Hepatocyte (in vitro differentiated cells): ENCODE measurements at regions not wholly inside any gene's neighbourhood (a gene's known extent, or its start where the extent isn't known, plus 50 kb on each side); places are given as distances from the start of the nearest gene placed in this dataset.
"Not testable (repeated sequence)": the region's sequence is repeated elsewhere in the genome, so short reads cannot be mapped to it uniquely, and the experiment has no call there.

ENCODE experiments used
- DNase-seq: peaks from one replicate; pipeline ENCODE4 v3.0.0-alpha.2; 2016; ENCODE audit warnings: low spot score
- H2AFZ ChIP-seq: fragments of 200-600 bp; sonication (generic); 2 replicates; pipeline ENCODE4 v1.6.0; 2016; ENCODE audit warnings: antibody characterized with exemption, mild to moderate bottlenecking
- H3K27ac ChIP-seq: fragments of 200-600 bp; sonication (generic); 2 replicates; pipeline ENCODE4 v1.5.1; 2016; ENCODE audit warnings: mild to moderate bottlenecking
- H3K27me3 ChIP-seq: fragments of 200-600 bp; sonication (generic); 2 replicates; pipeline ENCODE4 v1.6.1; 2016
- H3K36me3 ChIP-seq: fragments of 200-600 bp; sonication (generic); replicated peaks from 2 replicates; pipeline ENCODE4 v1.5.1; 2016; ENCODE audit warnings: low read depth; ENCODE audit not compliant: insufficient read depth
- H3K4me1 ChIP-seq: fragments of 200-600 bp; sonication (generic); 2 replicates; pipeline ENCODE4 v1.5.1; 2016; ENCODE audit warnings: mild to moderate bottlenecking, moderate library complexity; ENCODE audit not compliant: insufficient read depth
- H3K4me2 ChIP-seq: fragments of 200-600 bp; sonication (generic); 2 replicates; pipeline ENCODE4 v1.6.0; 2016
- H3K4me3 ChIP-seq: fragments of 200-600 bp; sonication (generic); 2 replicates; pipeline ENCODE4 v1.5.1; 2016; ENCODE audit warnings: mild to moderate bottlenecking
- H3K79me2 ChIP-seq: fragments of 200-600 bp; sonication (generic); 2 replicates; pipeline ENCODE4 v1.6.0; 2017; ENCODE audit warnings: mild to moderate bottlenecking
- H3K9me2 ChIP-seq: fragments of 200-600 bp; sonication (generic); replicated peaks from 2 replicates; pipeline ENCODE4 v1.6.0; 2017; ENCODE audit warnings: mild to moderate bottlenecking; ENCODE audit not compliant: insufficient read depth
- H3K9me3 ChIP-seq: fragments of 200-600 bp; sonication (generic); 2 replicates; pipeline ENCODE4 v1.5.1; 2016; ENCODE audit warnings: low read depth, mild to moderate bottlenecking
- H4K20me1 ChIP-seq: fragments of 200-600 bp; sonication (generic); 2 replicates; pipeline ENCODE4 v1.6.0; 2016; ENCODE audit warnings: mild to moderate bottlenecking; ENCODE audit not compliant: insufficient read depth, poor library complexity, severe bottlenecking
- CTCF ChIP-seq: fragments of 200-600 bp; sonication (generic); IDR thresholded peaks from 2 replicates; pipeline ENCODE4 v1.5.1; 2016; ENCODE audit warnings: antibody characterized with exemption, mild to moderate bottlenecking; ENCODE audit not compliant: poor library complexity
- EZH2 ChIP-seq: fragments of 200-600 bp; sonication (generic); IDR thresholded peaks from 2 replicates; pipeline ENCODE4 v1.6.1; 2016; ENCODE audit warnings: antibody characterized with exemption, mild to moderate bottlenecking, borderline replicate concordance
- EZH2phosphoT487 ChIP-seq: fragments of 200-600 bp; sonication (generic); IDR thresholded peaks from one replicate; pipeline ENCODE4 v1.6.1; 2018; ENCODE audit warnings: antibody characterized with exemption, mild to moderate bottlenecking, low read depth, moderate library complexity; ENCODE audit not compliant: unreplicated experiment, severe bottlenecking
- WGBS: methylation state at CpG from one replicate; pipeline ENCODE4 v1.1.6; 2016; ENCODE audit warnings: low lambda C conversion rate; ENCODE audit errors: missing lambda C conversion rate; 5-methylcytosine and 5-hydroxymethylcytosine counted together

DNA sequence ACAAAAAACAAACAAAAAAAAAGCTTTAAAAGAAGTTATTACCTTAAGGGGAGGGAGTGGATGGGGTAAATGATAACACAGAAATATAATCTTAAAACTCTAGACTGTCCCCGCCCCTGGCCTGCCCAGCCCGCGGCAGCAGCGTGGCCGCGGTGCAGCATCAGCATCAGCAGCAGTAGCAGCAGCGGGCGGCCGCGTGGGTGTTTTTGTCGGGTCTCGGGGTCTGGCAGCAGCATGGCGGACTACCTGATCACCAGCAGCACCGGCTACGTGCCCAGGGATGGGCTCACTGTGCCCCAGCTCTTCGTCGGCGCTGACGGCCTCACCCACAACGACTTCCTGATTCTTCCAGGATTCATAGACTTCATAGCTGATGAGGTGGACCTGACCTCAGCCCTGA, 80.0 kb upstream of the ANKRD28 start:
- TF ChIP-seq EZH2phosphoT487 (no peak), EZH2 (no peak), CTCF (no peak)
- H3K9me2 ChIP-seq: no peaks in the 10 kb centered on the region
- H3K4me1 ChIP-seq: no peaks in the 10 kb centered on the region
- H3K36me3 ChIP-seq: no peaks in the 10 kb centered on the region
- no peaks in the 10 kb centered on the region for H3K27me3 ChIP-seq
- H3K4me2 ChIP-seq: no peak overlapping the region
- H3K79me2 ChIP-seq: no peaks in the 10 kb centered on the region
- WGBS: 97% methylated on average over 20 of the region's 20 CpGs
- H3K27ac ChIP-seq: no peak overlapping the region
- no peak overlapping the region for H3K4me3 ChIP-seq
- DNase-seq: no peak
- no peaks in the 10 kb centered on the region for H4K20me1 ChIP-seq
- H2AFZ ChIP-seq: no peak overlapping the region
- no peaks in the 10 kb centered on the region for H3K9me3 ChIP-seq

- H3K27me3 ChIP-seq, H3K4me1 ChIP-seq, H3K4me3 ChIP-seq, H4K20me1 ChIP-seq, H3K9me2 ChIP-seq, DNase-seq, H3K79me2 ChIP-seq, H3K9me3 ChIP-seq, H3K4me2 ChIP-seq, H3K27ac ChIP-seq, H3K36me3 ChIP-seq, H2AFZ ChIP-seq: not testable (repeated sequence)
- WGBS: 100% methylated on average over 1 of the region's 3 CpGs
These were observed 82.0 kb upstream of the ANKRD28 start for GRCh38 chr3:15879787-15880186.

- H2AFZ ChIP-seq: no peak overlapping the region
- no peaks in the 10 kb centered on the region for H3K79me2 ChIP-seq
- H3K4me1 ChIP-seq: no peaks in the 10 kb centered on the region
- no peak for DNase-seq
- no peaks in the 10 kb centered on the region for H4K20me1 ChIP-seq
- H3K4me2 ChIP-seq: no peak overlapping the region
- H3K27ac ChIP-seq: no peak overlapping the region
- 67% methylated on average over 2 of the region's 2 CpGs for WGBS
- no peaks in the 10 kb centered on the region for H3K27me3 ChIP-seq
- TF ChIP-seq EZH2phosphoT487 (no peak), EZH2 (no peak), CTCF (no peak)
- no peak overlapping the region for H3K4me3 ChIP-seq
- H3K36me3 ChIP-seq: no peaks in the 10 kb centered on the region
- H3K9me2 ChIP-seq: no peaks in the 10 kb centered on the region
- no peaks in the 10 kb centered on the region for H3K9me3 ChIP-seq
These were observed 84.8 kb upstream of the ANKRD28 start for GRCh38 chr3:15882577-15882976.

- Histone ChIP-seq H4K20me1 (no peaks in the 10 kb centered on the region), H3K4me1 (no peaks in the 10 kb centered on the region), H3K27me3 (no peaks in the 10 kb centered on the region), H2AFZ (no peak overlapping the region), H3K9me3 (no peaks in the 10 kb centered on the region), H3K4me3 (no peak overlapping the region), H3K9me2 (no peaks in the 10 kb centered on the region), H3K4me2 (no peak overlapping the region), H3K36me3 (no peaks in the 10 kb centered on the region), H3K79me2 (no peaks in the 10 kb centered on the region), H3K27ac (no peak overlapping the region)
- 86% methylated on average over 1 of the region's 1 CpG for WGBS
- TF ChIP-seq EZH2 (no peak), EZH2phosphoT487 (no peak), CTCF (no peak)
- DNase-seq: no peak
These were observed 86.4 kb upstream of the ANKRD28 start for GRCh38 chr3:15884132-15884531.
